ENCODE measurements at regions not wholly inside any gene's neighbourhood (a gene's known extent, or its start where the extent isn't known, plus 50 kb on each side); places are given as distances from the start of the nearest gene placed in this dataset.
A peak's percentile ranks its signal among the peaks of the same experiment; 100 is the strongest.

DNA sequence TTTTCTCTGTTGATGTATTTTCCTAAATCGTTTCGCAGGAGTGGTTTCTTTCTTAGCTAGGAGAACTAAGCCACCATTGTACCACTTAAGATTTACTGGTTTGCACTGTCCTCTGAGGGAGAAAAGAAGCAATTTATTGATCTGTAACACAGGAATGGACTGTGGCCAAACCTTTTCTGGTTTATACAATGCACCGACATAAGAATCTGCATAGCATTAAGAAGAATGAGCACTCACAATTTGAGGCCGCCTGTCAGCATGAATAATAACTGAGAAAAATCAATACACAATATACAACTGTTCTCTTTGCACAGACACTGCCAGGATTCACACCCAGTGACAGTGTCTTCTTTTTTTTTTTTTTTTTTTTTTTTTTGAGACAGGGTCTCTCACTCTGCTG lies 168.6 kb upstream of the DMRT1 start:
- Histone ChIP-seq H3K4me2 (ENCODE audit: insufficient read depth, low read length, poor library complexity, severe bottlenecking) (no peak overlapping the region), H3K79me1 (ENCODE audit: low read depth, low read length) (peaks cover 3% of the 10 kb centered on the region), H3K9me3 (replicated peaks in 1 of 2; ENCODE audit: control insufficient read depth in 2 of 2, insufficient read depth in 1 of 2, low read depth in 1 of 2, low read length in 2 of 2) (peaks cover 4 to 8% of the 10 kb centered on the region in 2 donors), H3K27ac (replicated peaks; ENCODE audit: low read length) (no peak overlapping the region), H2BK15ac (ENCODE audit: low read length) (no peak overlapping the region), H3K4ac (ENCODE audit: low read length) (no peak overlapping the region), H3K4me3 (ENCODE audit: low read length in 2 of 2) (no peak overlapping the region), H2AK5ac (ENCODE audit: low read depth, low read length) (no peak overlapping the region), H3K27me3 (ENCODE audit: control insufficient read depth in 3 of 3, insufficient read depth in 3 of 3, low read depth in 1 of 3, low read length in 3 of 3) (no peaks in the 10 kb centered on the region), H2AFZ (ENCODE audit: low read length) (no peak overlapping the region), H3K9ac (ENCODE audit: low read depth, low read length, poor library complexity) (no peak overlapping the region), H3K18ac (ENCODE audit: low read length) (no peak overlapping the region), H4K8ac (ENCODE audit: low read depth, low read length) (no peak overlapping the region), H2BK5ac (ENCODE audit: low read length) (no peak overlapping the region), H3K36me3 (replicated peaks in 1 of 2; ENCODE audit: control insufficient read depth in 2 of 2, insufficient read depth in 2 of 2, low read length in 2 of 2) (no peaks in the 10 kb centered on the region), H2BK12ac (ENCODE audit: low read length) (no peak overlapping the region), H3K4me1 (ENCODE audit: control insufficient read depth in 2 of 2, insufficient read depth in 1 of 2, low read depth in 1 of 2, low read length in 2 of 2) (peaks cover 5 to 12% of the 10 kb centered on the region in 2 donors), H2BK120ac (ENCODE audit: low read depth, low read length) (no peak overlapping the region), H3K14ac (ENCODE audit: low read length) (no peak overlapping the region), H4K91ac (ENCODE audit: low read depth, low read length, poor library complexity) (no peak overlapping the region), H3K23ac (ENCODE audit: low read depth, low read length, poor library complexity) (no peak overlapping the region)
- no peak for DNase-seq (ENCODE audit: low spot score)
- no CpG with 5 or more reads among the region's 4 CpGs for WGBS, 2 donors (ENCODE audit: extremely low coverage in 2 of 2, insufficient read length in 2 of 2, insufficient replicate concordance in 1 of 2)

DNA sequence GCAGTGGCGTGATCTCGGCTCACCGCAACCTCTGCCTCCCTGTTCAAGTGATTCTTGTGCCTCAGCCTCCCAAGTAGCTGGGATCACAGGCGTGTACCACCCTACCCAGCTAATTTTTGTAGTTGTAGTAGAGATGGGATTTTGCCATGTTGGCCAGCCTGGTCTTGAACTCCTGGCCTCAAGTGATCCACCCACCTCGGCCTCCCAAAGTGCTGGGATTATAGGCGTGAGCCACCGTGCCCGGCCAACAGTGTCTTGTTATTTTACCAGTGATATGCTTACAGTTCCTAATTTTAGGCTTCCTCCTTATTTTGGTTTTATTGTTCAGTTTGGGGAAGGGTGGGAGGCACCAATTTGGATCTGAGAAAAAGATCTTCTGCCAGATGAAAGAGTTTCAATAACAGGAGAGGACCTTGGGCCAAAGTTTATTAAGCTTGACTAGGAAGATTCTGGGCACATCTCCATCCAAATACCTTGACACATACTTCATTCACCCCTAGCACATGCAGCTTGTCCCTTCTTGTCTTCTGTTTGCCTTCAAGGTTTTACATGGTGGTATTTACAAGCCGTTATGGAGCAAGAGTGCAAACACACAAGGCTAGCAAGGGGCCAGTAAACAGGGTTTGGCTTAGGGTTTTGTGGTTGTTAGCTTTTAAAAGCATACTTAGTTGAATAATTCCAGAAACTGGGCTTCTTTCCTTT lies 168.1 kb upstream of the DMRT1 start:
- Histone ChIP-seq H2BK12ac (ENCODE audit: low read length) (no peak overlapping the region), H4K8ac (ENCODE audit: low read depth, low read length) (no peak overlapping the region), H3K4me3 (ENCODE audit: low read length in 2 of 2) (no peak overlapping the region), H2AK5ac (ENCODE audit: low read depth, low read length) (no peak overlapping the region), H2AFZ (ENCODE audit: low read length) (no peak overlapping the region), H3K23ac (ENCODE audit: low read depth, low read length, poor library complexity) (no peak overlapping the region), H3K4ac (ENCODE audit: low read length) (no peak overlapping the region), H3K14ac (ENCODE audit: low read length) (peak overlapping the region; percentile 21), H3K4me2 (ENCODE audit: insufficient read depth, low read length, poor library complexity, severe bottlenecking) (no peak overlapping the region), H2BK15ac (ENCODE audit: low read length) (no peak overlapping the region), H4K91ac (ENCODE audit: low read depth, low read length, poor library complexity) (no peak overlapping the region), H3K36me3 (replicated peaks in 1 of 2; ENCODE audit: control insufficient read depth in 2 of 2, insufficient read depth in 2 of 2, low read length in 2 of 2) (no peaks in the 10 kb centered on the region), H3K9me3 (replicated peaks in 1 of 2; ENCODE audit: control insufficient read depth in 2 of 2, insufficient read depth in 1 of 2, low read depth in 1 of 2, low read length in 2 of 2) (peaks cover 4 to 8% of the 10 kb centered on the region in 2 donors), H3K27ac (replicated peaks; ENCODE audit: low read length) (no peak overlapping the region), H3K4me1 (ENCODE audit: control insufficient read depth in 2 of 2, insufficient read depth in 1 of 2, low read depth in 1 of 2, low read length in 2 of 2) (peaks cover 5 to 12% of the 10 kb centered on the region in 2 donors), H3K9ac (ENCODE audit: low read depth, low read length, poor library complexity) (no peak overlapping the region), H3K27me3 (ENCODE audit: control insufficient read depth in 3 of 3, insufficient read depth in 3 of 3, low read depth in 1 of 3, low read length in 3 of 3) (no peaks in the 10 kb centered on the region), H3K79me1 (ENCODE audit: low read depth, low read length) (peaks cover 3% of the 10 kb centered on the region), H2BK120ac (ENCODE audit: low read depth, low read length) (no peak overlapping the region), H3K18ac (ENCODE audit: low read length) (no peak overlapping the region), H2BK5ac (ENCODE audit: low read length) (no peak overlapping the region)
- no peak for DNase-seq (ENCODE audit: low spot score)
- WGBS, 2 donors (ENCODE audit: extremely low coverage in 2 of 2, insufficient read length in 2 of 2, insufficient replicate concordance in 1 of 2), result no CpG with 5 or more reads among the region's 9 CpGs

DNA sequence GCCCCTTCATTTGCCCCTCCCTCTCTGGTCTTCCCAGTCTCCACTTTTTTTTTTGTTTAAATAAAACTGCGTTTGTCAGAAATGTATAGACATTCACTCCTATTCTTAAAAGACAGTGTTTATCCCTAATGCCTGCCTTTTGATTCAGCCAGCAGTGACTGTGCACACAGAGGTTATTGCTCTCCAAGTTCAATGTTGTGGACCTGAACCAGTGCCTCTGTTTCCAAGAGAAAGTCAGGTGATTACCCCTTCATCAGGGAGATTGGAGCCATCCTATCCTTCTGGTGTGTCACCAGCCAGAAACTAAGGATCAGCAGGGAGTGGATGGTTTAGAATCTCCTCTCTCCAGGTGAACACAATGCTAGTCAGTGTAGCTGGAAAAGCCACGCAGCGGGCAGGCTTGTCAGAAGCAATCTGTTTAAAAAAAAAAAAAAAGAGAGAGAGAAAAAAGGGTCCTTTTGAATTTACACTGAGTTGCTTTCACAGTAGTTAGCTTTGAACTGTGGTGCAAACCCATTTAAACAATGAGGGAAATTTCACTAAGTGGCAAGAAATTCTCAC lies 167.5 kb upstream of the DMRT1 start:
- Histone ChIP-seq H2BK5ac (ENCODE audit: low read length) (no peak overlapping the region), H3K36me3 (replicated peaks in 1 of 2; ENCODE audit: control insufficient read depth in 2 of 2, insufficient read depth in 2 of 2, low read length in 2 of 2) (no peaks in the 10 kb centered on the region), H3K4me3 (ENCODE audit: low read length in 2 of 2) (no peak overlapping the region), H3K4ac (ENCODE audit: low read length) (no peak overlapping the region), H3K14ac (ENCODE audit: low read length) (no peak overlapping the region), H3K18ac (ENCODE audit: low read length) (no peak overlapping the region), H3K27ac (replicated peaks; ENCODE audit: low read length) (no peak overlapping the region), H2BK120ac (ENCODE audit: low read depth, low read length) (no peak overlapping the region), H4K91ac (ENCODE audit: low read depth, low read length, poor library complexity) (no peak overlapping the region), H3K9ac (ENCODE audit: low read depth, low read length, poor library complexity) (no peak overlapping the region), H2AK5ac (ENCODE audit: low read depth, low read length) (no peak overlapping the region), H3K4me2 (ENCODE audit: insufficient read depth, low read length, poor library complexity, severe bottlenecking) (no peak overlapping the region), H3K79me1 (ENCODE audit: low read depth, low read length) (peaks cover 3% of the 10 kb centered on the region), H3K23ac (ENCODE audit: low read depth, low read length, poor library complexity) (no peak overlapping the region), H3K27me3 (ENCODE audit: control insufficient read depth in 3 of 3, insufficient read depth in 3 of 3, low read depth in 1 of 3, low read length in 3 of 3) (no peaks in the 10 kb centered on the region), H4K8ac (ENCODE audit: low read depth, low read length) (no peak overlapping the region), H3K4me1 (ENCODE audit: control insufficient read depth in 2 of 2, insufficient read depth in 1 of 2, low read depth in 1 of 2, low read length in 2 of 2) (peaks cover 5 to 12% of the 10 kb centered on the region in 2 donors), H2AFZ (ENCODE audit: low read length) (no peak overlapping the region), H2BK12ac (ENCODE audit: low read length) (no peak overlapping the region), H2BK15ac (ENCODE audit: low read length) (no peak overlapping the region), H3K9me3 (replicated peaks in 1 of 2; ENCODE audit: control insufficient read depth in 2 of 2, insufficient read depth in 1 of 2, low read depth in 1 of 2, low read length in 2 of 2) (peaks cover 2 to 4% of the 10 kb centered on the region in 2 donors)
- WGBS, 2 donors (ENCODE audit: extremely low coverage in 2 of 2, insufficient read length in 2 of 2, insufficient replicate concordance in 1 of 2), result no CpG with 5 or more reads among the region's 3 CpGs
- DNase-seq (ENCODE audit: low spot score), result peak; percentile 35

DNA sequence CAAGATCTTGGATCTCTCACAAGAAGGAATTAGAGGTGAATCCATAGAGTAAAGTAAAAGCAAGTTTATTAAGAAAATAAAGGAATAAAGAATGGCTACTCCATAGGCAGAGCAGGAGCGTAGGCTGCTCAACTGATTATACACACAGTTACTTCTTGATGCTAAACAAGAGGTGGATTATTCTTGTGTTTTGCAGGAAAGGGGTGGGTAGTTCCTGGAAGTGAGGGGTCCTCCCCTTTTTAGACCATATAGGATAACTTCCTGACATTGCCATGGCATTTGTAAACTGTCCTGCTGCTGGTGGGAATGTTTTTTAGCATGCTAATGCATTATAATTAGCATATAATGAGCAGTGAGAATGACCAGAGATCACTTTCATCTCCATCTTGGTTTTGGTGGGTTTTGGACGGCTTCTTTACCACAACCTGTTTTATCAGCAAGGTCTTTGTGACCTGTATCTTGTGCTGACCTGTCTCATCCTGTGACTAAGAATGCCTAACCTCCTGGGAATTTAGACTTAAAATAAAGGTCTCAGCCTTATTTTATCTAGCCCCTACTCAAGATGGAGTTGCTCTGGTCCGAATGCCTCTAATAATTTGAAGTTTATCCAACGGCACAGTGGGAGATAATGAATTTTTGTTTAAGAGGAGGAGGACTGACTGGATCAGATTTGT lies 165.7 kb upstream of the DMRT1 start:
- no peak overlapping the region for H3K23ac ChIP-seq (ENCODE audit: low read depth, low read length, poor library complexity)

More for the DNA sequence above, 165.7 kb upstream of the DMRT1 start:
- WGBS, 2 donors (ENCODE audit: extremely low coverage in 2 of 2, insufficient read length in 2 of 2, insufficient replicate concordance in 1 of 2), result no CpG with 5 or more reads among the region's 4 CpGs
- no peak overlapping the region for H4K8ac ChIP-seq (ENCODE audit: low read depth, low read length)
- H3K14ac ChIP-seq (ENCODE audit: low read length), result no peak overlapping the region
- H3K4me2 ChIP-seq (ENCODE audit: insufficient read depth, low read length, poor library complexity, severe bottlenecking), result no peak overlapping the region
- no peak overlapping the region for H2BK5ac ChIP-seq (ENCODE audit: low read length)
- DNase-seq (ENCODE audit: low spot score), result no peak
- H3K27me3 ChIP-seq (ENCODE audit: control insufficient read depth in 3 of 3, insufficient read depth in 3 of 3, low read depth in 1 of 3, low read length in 3 of 3), result no peaks in the 10 kb centered on the region
- no peaks in the 10 kb centered on the region for H3K9me3 ChIP-seq (replicated peaks in 1 of 2; ENCODE audit: control insufficient read depth in 2 of 2, insufficient read depth in 1 of 2, low read depth in 1 of 2, low read length in 2 of 2)
- H3K79me1 ChIP-seq (ENCODE audit: low read depth, low read length), result no peaks in the 10 kb centered on the region
- H3K27ac ChIP-seq (replicated peaks; ENCODE audit: low read length), result no peak overlapping the region
- no peak overlapping the region for H2BK15ac ChIP-seq (ENCODE audit: low read length)
- no peak overlapping the region for H2BK12ac ChIP-seq (ENCODE audit: low read length)
- no peak overlapping the region for H3K4me3 ChIP-seq (ENCODE audit: low read length in 2 of 2)
- peaks cover 5 to 12% of the 10 kb centered on the region in 2 donors for H3K4me1 ChIP-seq (ENCODE audit: control insufficient read depth in 2 of 2, insufficient read depth in 1 of 2, low read depth in 1 of 2, low read length in 2 of 2)
- H3K9ac ChIP-seq (ENCODE audit: low read depth, low read length, poor library complexity), result no peak overlapping the region
- no peak overlapping the region for H4K91ac ChIP-seq (ENCODE audit: low read depth, low read length, poor library complexity)
- no peaks in the 10 kb centered on the region for H3K36me3 ChIP-seq (replicated peaks in 1 of 2; ENCODE audit: control insufficient read depth in 2 of 2, insufficient read depth in 2 of 2, low read length in 2 of 2)
- no peak overlapping the region for H2AFZ ChIP-seq (ENCODE audit: low read length)
- no peak overlapping the region for H2BK120ac ChIP-seq (ENCODE audit: low read depth, low read length)
- H2AK5ac ChIP-seq (ENCODE audit: low read depth, low read length), result no peak overlapping the region
- no peak overlapping the region for H3K18ac ChIP-seq (ENCODE audit: low read length)
- no peak overlapping the region for H3K4ac ChIP-seq (ENCODE audit: low read length)

Data from neuronal stem cell (in vitro differentiated cells).